ENCODE measurements at regions not wholly inside any gene's neighbourhood (a gene's known extent, or its start where the extent isn't known, plus 50 kb on each side); places are given as distances from the start of the nearest gene placed in this dataset.

GRCh38 chr7:4519819-4520520 lies 162.1 kb upstream of the FOXK1 start:
- TF ChIP-seq CTCF (IDR thresholded peaks at IDR 0.05; ENCODE audit: insufficient read depth, low read length) (no peak), POLR2AphosphoS5 (IDR thresholded peaks at IDR 0.05; ENCODE audit: low read depth) (no peak)
